ENCODE measurements at regions not wholly inside any gene's neighbourhood (a gene's known extent, or its start where the extent isn't known, plus 50 kb on each side); places are given as distances from the start of the nearest gene placed in this dataset.

GRCh38 chrX:14476205-14476604 lies 53.1 kb upstream of the GLRA2 start:
- no peak for DNase-seq (ENCODE audit: low spot score)

DNA sequence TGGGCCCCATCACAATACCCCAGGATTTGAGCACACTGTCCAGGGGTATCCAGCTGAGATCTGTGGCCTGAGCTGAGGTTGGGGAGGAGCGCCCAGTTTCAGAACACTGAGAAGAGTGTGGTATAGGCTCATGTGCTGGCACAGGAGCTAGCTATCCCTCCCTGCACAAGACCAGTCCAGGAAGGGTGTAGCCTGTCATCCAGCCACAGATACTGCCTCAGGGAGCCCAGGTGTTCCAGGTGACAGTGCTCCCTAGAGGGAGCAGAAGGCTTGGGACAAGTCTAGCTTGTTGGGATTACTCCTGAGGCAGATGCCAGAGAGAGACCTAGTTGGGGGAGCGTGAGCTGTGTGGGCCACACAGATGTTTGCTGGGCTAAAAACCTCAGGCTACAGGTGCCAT lies 79.6 kb upstream of the GLRA2 start:
- DNase-seq (ENCODE audit: low spot score): no peak

GRCh38 chrX:14448406-14448805 lies 80.9 kb upstream of the GLRA2 start:
- no peak for DNase-seq (ENCODE audit: low spot score)

DNA sequence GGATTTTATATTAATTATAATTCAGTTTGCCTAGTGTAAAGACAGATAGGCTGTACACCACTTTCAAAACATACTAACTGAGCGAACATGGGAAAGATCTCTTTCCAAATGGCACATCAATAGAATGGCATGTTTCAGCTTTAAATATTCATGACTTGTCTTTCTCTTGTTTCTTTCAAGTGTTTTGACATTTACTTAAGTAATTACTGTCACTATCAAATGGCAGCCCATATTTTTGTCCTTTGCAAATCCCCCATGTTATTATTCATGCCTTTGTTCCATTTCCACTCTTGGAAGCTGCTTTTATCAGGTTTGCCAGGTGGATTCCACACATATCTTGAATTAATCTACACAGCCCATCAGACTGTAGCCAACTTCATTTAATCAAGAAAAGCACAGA lies 89.2 kb upstream of the GLRA2 start:
- no peak for DNase-seq (ENCODE audit: low spot score)

DNA sequence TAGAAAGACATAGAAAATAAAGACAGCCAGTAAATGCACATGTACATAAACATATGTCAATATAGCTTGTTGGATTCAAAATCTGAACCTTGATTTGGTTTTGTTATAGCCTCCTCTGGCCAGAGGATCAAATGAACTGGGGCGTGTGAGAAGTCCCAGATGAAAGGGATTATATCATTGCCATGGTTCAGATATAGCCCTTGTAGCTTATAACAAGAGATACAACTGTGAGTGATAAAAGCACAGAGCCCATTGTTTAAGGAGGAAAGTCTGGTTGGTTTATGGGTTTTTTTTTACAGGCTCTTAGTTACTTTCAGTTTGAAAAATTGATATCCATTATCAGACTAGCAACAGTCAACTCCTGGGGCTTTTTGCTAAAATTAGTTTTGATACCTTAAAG lies 101.7 kb upstream of the GLRA2 start:
- DNase-seq (ENCODE audit: low spot score): no peak

DNA sequence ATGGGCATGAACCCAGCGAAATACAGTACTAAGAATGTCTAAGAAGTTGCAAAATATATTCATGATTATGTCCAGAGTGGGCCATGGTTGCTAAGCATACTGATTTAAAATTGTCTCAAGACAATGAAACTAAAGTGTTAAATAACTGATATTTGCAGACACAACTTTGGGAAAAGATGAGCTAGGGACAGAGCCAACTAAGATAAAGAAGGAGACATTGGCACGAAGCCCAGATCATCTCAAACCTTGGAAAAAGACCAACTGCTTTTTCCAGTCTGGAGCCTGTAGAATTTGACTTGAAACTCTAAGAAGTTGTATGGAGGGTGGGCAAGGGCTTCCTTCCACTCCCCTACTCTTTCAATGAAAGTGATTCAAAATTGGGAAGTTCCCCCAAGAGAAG lies 108.5 kb upstream of the GLRA2 start:
- no peak for DNase-seq (ENCODE audit: low spot score)

GRCh38 chrX:14412686-14413085 lies 116.7 kb upstream of the GLRA2 start:
- DNase-seq (ENCODE audit: low spot score): no peak

- DNase-seq (ENCODE audit: low spot score): no peak
Measured at GRCh38 chrX:14411326-14411725, 118.0 kb upstream of the GLRA2 start.

DNA sequence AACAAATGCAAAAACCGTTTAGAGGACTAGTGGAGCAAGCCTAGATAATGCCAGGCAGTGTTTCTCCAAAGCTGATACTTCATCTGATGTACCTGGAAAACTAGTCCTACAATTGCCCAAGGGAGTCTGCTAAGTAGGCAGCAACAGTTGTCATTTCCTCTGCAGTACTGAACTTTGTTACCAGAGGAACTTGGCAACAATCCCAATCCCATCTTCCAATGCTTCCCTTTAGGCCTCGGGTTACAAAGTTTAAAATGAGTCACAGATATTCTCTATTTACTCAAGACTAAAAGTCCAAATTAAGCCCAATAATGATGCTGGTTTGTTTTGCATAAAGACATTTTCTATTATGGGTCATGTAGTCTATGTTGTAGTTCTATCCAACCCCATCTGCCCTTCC lies 120.0 kb upstream of the GLRA2 start:
- no peak for DNase-seq (ENCODE audit: low spot score)

- DNase-seq (ENCODE audit: low spot score): no peak
Measured at GRCh38 chrX:14406225-14406624, 123.1 kb upstream of the GLRA2 start.

DNA sequence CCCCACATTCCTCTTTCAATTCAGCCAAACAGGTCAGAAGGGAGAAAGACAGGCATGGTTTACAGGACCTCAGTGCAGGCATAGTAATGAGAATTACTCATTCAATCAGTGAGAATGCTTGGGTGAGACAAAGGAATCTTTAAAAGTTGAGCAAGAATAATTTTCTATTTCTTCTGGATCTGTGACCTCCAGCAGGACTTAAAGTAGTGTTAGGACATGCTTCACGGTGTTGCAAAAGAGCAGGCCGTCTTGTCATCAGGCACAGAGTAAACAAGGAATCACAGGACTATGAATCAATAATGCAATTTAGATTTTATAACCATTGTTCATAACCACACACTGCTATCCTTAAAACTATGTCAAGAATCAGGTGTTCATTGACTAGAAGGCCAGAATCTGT lies 130.6 kb upstream of the GLRA2 start:
- DNase-seq (ENCODE audit: low spot score): no peak

DNA sequence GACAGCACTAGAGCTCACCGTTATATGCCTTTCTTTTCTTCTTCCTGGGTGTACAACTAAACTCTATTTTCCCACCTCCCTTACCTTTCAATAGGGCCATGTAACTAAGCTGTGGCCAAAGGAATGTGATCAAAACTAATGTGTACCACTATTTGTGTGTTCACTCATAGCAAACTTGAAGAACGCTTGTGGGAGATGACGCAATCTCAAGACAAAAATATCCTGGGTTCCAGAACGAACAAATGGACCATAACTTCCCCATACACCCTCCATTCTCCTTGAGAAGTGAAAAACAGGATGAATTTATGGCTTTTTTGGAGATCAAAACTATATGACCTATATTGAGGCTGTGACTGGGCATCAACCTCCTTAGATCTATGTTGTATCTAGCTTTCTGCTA lies 139.7 kb upstream of the GLRA2 start:
- DNase-seq (ENCODE audit: low spot score): no peak

DNA sequence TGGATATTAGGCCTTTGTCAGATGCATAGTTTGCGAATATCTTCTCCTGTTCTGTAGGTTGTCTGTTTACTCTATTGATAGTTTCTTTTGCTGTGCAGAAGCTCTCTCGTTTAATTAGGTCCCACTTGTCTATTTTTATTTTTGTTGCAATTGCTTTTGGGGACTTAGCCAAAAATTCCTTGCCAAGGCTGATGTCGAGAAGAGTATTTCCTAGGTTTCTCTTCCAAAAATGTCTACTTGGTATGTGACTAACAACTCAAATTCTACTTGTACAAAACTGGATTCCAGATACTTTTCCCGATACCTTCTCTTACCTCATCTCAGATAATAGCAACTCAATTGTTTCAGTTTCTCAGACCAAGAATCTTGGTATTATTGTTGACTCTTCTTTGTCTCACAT lies 142.4 kb upstream of the GLRA2 start:
- DNase-seq (ENCODE audit: low spot score): no peak

DNA sequence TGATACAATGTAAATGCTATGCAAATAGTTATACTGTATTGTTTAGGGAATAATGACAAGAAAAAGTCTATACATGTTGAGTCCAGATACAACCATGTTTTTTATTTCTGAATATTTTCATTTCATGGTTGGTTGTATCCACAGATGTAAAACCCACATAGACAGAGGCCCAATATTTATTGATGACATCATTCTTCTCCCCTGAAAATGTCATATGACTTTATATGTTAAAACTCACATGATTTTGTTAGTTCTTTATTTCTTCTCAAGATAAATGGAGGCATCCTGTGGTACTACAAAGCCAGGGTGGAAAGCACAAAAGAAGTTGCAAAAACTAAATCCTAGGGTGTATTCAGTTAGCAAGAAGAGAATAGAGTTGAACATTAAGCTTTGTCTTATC lies 149.3 kb upstream of the GLRA2 start:
- no peak for DNase-seq (ENCODE audit: low spot score)

DNA sequence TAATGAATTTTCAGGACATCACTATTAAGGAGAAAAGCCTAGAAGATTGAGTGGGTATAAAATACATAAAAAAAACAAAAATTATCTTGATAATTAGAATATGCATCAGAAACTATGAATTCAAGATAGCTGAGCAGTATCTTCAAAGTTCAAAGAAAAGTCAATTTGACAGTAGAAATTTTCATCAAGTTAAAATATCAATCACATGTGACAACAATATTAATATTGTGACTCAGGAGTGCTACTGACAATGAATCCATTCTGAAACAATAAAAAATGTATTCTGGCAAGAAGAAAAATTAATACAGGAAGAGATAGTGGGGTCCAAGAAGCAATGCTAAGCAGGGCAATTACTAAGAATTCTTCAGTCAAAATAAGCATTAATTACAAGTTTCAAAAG lies 151.9 kb upstream of the GLRA2 start:
- no peak for DNase-seq (ENCODE audit: low spot score)

DNA sequence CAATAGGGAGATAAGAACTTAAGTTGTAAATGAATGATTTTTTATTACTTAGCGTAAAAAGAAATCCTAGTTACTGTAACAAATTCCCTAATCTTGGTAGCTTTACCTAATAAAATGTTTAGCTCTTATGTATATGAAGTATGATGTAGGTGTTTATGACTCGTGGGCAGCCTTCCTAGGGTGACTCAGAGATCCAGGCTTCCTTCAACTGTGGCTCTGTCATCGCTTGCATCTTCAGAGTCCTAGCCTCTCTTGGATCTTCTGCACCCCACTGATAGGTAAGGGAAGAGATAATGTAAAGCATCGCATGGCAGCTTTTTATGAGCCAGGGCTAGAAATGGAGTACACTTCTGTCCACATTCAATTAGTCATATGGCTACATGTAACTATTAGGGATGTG lies 165.6 kb upstream of the GLRA2 start:
- no peak for DNase-seq (ENCODE audit: low spot score)

- DNase-seq (ENCODE audit: low spot score): no peak
Measured at GRCh38 chrX:14362721-14363120, 166.6 kb upstream of the GLRA2 start.

DNA sequence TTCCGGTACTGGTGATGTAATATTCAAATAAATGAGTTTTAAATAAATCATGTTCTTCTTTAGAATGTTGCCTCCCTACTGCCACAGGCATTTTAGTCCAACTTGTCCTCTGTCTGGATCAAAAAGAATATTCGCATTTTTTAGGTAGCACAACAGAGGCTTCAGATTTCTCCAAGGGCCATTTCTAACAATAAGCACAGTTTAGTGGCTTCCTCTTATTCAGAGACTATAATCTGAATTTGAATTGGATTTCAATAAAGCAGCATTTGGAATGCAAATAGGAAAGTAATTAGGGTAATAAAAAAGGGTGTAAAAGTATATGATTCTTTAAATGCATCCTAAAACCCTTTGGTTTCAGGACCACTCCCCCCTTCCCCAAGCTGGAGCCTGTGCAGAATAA lies 167.9 kb upstream of the GLRA2 start:
- DNase-seq (ENCODE audit: low spot score): no peak

GRCh38 chrX:14359727-14360126 lies 169.6 kb upstream of the GLRA2 start:
- no peak for DNase-seq (ENCODE audit: low spot score)

- DNase-seq (ENCODE audit: low spot score): no peak
Measured at GRCh38 chrX:14359316-14359715, 170.0 kb upstream of the GLRA2 start.

DNA sequence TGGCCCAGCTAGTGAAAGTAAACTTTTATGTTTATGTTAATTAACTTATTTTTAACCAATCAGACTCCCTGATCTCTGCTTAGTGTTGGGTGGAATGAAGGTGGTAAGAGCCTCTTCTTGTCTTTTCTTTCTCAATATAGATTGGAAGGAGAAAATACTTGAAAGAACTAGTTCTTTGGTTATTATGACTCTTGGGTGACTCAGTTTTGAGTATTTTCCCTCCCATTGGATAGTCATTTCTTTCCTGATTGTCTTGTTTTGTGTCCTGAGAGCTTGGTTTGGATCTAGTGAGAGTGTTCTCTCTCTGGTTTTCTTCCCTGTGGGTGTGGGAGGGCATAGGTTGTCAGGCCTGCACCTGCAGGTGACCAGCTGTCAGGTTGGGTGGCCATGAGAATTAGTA lies 172.0 kb upstream of the GLRA2 start:
- no peak for DNase-seq (ENCODE audit: low spot score)

DNA sequence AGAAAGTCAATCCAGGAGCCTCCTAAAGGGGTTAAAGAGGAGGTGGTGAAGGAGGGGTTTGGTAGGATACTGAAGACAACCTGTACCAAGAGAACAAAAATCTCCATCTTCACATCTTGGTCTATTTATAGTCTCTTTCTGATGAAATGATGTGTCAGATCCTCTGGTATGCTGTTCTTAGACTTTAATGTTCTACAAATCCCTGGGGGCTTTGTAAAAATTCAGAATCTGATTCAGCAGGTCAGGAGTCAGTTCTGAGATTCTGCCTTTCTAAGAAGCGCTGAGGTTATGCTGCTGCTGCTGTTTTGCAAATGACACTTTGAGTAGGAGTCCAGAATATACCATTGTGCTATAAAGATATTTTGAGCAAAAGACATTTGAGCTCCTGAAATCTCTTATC lies 172.9 kb upstream of the GLRA2 start:
- DNase-seq (ENCODE audit: low spot score): no peak

DNA sequence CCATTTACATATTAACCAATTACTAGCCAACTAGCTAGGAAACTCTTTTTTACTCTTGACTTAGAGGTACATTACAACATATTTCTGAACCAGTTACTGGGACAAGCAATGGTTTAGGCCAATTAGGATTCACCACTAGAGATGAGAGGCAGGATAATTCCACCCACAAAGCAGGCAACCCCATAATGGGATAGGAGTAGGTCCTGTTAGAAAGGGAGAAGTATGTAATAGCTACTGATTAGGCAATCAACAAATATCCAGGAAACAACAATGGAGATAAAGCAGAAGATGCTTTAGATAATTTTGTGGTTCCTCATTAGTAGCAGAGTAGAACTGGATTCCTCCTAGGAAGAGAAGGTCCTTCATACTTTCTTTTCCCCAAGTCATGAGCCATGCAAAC lies 173.8 kb upstream of the GLRA2 start:
- DNase-seq (ENCODE audit: low spot score): no peak

- DNase-seq (ENCODE audit: low spot score): no peak
Measured at GRCh38 chrX:14354521-14354920, 174.8 kb upstream of the GLRA2 start.

- DNase-seq (ENCODE audit: low spot score): no peak
Measured at GRCh38 chrX:14352511-14352910, 176.8 kb upstream of the GLRA2 start.

All from activated CD4-positive, alpha-beta T cell treated with anti-CD3 and anti-CD28 coated beads, Interleukin-2, Interleukin-4, amounts not matched to agents 100 ng/mL and 50 ng/mL, durations not matched to agents 16 hours and 8 hours (primary cell).